GM21367 (cell line): ENCODE measurements at regions not wholly inside any gene's neighbourhood (a gene's known extent, or its start where the extent isn't known, plus 50 kb on each side); places are given as distances from the start of the nearest gene placed in this dataset.
"Not testable (repeated sequence)": the region's sequence is repeated elsewhere in the genome, so short reads cannot be mapped to it uniquely, and the experiment has no call there.

Experiments used
- ATAC-seq: cut with Tn5 transposase; IDR thresholded peaks from one replicate; pipeline ENCODE4 v1.9.1; 2021; ENCODE audit not compliant: unreplicated experiment

DNA sequence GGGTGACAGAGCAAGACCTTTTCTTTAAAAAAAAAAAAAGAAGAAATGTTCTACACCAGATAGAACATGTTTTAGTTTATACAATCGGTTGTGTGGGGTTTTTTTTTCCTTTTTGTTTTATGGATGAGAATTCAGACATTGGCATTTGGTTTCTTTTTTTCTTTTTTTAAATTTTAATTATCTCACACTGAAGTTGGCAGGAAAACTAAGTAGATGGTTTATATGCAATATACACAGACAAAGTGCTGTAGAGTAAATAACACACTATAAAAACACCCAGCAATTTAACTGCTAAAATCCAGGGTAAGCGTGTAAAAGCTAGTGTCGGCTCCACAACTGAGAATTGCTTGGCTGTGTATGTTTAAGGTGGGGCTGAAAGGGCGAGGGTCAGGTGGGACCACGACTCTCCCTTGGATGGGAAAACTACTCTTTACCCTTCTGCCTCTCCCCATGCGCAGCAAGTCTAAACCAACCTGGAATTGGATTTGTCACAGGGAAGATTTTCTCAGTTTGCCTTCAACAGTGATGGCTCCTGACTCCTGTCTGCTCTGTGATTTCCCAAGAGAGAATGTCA, 147.1 kb upstream of the MARCKS start:
- no peak for ATAC-seq

DNA sequence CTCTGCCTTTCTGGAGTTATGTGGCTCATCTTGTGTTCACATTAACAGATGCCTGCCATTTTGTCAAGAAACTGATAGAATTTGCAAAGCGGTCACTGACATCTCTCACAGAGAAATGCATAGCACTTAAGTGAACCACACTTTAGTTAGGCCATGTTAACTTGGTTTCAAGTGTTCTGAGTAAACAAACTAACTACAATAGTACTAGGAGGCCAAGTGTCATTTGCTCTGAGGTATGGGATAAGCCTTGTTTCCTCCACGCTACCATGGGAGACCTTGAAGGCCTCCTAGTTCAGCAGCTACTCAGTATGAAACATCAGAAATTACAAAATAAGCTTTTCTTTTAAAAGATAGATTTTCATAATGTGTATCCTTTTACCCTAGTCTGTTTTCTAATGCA, 143.5 kb upstream of the MARCKS start:
- no peak for ATAC-seq

DNA sequence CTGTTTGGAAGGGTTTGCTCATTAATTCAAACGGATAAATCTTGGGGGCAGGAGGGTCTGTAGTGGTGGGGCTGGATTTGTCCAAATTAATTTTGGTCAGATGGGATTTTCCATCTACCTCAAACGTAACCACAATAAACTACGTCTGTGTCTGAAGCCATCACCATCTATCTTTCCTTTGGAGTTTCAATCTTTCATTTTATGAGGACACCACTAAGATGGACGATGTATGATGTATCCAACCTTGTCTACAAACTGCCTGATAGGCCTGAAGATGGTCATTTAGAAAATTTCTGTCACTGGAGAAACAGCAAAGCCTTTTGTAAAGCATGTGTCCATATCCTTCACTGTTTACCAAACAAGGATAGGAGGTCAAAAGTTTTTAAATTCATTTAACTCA, 138.6 kb upstream of the MARCKS start:
- no peak for ATAC-seq

DNA sequence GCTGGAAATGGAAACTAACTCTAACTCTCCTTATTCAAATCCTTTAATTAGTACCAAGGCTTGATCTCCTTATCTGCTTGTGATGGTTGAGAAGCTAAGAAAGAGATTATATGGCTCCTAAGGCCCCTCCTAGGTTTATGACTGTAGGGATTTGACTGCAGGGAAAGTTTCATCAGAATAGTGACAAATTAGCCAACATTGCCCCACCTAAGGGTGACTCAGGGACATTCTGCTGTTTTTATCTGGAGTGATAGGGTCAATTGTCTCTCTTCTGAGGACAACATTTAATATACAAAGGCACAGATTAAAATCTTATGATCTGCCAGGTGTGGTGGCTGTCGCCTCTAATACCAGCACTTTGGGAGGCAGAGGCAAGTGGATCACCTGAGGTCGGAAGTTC, 138.1 kb upstream of the MARCKS start:
- no peak for ATAC-seq

GRCh38 chr6:113719545-113719944, 137.6 kb upstream of the MARCKS start:
- no peak for ATAC-seq

- ATAC-seq: no peak
These were observed 134.0 kb upstream of the MARCKS start for GRCh38 chr6:113723182-113723581.

GRCh38 chr6:113724927-113725326, 132.2 kb upstream of the MARCKS start:
- ATAC-seq: not testable (repeated sequence)

DNA sequence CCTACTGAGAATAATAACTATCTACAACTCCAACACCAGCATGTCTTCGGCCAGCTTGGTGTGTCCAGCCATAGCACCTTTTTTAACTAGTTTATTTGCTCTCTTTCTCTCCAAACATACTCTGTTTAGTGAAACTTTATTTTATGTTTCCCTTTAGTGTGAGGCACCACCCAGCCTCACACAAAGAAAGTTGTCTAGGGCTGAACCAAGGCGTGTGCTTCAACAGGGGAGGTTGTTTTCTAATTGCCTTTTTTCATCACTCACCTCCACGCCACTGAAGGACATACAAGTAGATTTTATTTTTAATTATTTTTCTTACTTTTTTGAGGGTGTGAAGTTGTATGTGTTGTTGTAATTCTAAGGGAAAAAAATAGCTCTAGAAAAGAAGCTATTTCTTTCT, 125.6 kb upstream of the MARCKS start:
- no peak for ATAC-seq

DNA sequence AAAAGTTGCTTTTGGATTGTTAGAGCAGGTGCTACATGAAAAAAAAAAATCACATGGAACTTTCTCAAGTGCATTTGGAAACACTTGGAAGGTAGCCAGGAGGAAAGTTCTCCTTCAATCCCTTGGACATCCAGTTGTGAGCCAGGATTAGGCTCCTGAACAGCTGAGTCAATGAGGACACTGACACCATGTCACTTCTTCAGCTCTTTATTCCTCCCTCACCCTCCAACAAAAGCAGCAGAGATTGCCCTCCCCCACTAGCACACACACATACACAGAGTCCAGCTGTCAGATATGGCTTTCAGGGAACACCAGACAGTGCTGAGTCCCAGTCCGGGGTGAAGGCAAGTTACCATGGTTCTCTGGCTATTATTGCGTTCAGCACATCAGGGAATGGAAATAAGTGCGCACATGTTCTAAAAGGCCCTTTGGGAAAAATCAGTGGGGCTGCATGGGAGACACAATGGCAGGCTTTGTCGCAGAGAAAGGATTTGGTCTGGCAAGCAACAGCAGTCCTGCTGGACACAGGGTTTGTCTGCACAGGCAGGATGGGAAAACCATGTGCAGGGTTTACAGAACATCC, 124.7 kb upstream of the MARCKS start:
- ATAC-seq: no peak

- ATAC-seq: no peak
These were observed 123.8 kb upstream of the MARCKS start for GRCh38 chr6:113733381-113733780.

- no peak for ATAC-seq
These were observed 122.2 kb upstream of the MARCKS start for GRCh38 chr6:113734982-113735381.

GRCh38 chr6:113735491-113735890, 121.7 kb upstream of the MARCKS start:
- ATAC-seq: no peak

- no peak for ATAC-seq
These were observed 120.2 kb upstream of the MARCKS start for GRCh38 chr6:113736978-113737377.

DNA sequence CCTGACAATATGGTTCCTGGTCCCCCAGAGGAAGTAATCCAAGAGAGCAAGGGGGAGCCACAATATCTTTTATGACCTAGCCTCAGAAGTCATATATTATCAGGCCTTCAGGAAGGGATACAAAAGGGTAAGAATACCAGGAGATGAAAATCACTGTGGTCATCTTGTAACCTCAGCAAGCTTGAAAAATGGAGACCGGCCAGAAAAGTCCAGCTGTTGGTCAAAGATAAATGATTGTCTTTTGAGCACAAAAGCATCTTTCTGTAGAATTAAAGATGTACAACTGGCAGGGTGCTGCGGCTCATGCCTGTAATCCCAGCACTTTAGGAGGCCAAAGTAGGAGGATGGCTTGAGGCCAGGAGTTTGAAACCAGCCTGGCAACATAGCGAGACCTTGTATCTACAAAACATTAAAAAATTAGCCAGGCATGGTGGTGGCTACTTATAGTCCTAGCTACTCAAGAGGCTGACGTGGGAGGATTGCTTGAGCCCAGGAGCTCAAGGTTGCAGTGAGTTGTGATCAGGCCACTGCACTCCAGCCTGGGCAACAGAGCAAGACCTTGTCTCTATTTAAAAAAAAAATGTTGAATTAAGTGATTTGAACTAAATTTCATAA, 118.0 kb upstream of the MARCKS start:
- no peak for ATAC-seq

DNA sequence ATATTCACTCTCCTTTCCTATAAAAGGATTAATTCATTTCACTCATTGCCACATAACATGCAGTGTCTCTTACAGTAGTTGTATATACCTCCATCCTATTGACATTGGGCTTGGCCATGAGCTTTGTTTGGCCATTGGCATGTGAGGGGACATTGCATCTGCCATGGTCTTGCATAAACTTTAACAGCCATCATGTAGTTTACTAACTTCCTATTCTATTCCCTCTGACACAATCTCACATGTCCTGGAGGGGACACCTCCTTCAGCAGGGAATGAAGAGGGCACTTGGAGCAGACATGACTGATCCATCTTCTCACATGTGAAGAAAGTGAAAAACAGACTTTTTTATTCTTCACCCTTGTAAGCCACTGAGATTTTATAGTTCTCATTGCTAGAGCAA, 115.5 kb upstream of the MARCKS start:
- no peak for ATAC-seq

DNA sequence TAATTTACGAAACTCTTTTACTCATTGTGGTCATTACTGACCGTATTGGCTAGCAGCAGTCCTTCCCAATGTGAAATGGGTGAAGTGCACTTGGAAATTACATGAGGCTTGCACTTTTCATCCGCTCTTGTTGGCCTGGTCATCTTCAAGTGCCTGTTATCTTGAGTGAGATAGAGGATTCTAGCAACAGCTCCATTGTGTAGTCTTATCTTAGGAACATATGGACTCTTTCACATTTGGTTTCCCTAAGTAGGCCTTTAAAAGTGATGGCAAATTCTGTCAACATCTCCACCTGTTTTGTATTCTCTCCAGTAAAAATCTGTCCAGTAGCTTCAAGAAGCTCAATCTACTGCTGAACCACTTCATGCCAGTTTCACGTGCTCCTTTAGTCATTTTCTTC, 114.8 kb upstream of the MARCKS start:
- ATAC-seq: no peak

GRCh38 chr6:113744861-113745260, 112.3 kb upstream of the MARCKS start:
- ATAC-seq: no peak

DNA sequence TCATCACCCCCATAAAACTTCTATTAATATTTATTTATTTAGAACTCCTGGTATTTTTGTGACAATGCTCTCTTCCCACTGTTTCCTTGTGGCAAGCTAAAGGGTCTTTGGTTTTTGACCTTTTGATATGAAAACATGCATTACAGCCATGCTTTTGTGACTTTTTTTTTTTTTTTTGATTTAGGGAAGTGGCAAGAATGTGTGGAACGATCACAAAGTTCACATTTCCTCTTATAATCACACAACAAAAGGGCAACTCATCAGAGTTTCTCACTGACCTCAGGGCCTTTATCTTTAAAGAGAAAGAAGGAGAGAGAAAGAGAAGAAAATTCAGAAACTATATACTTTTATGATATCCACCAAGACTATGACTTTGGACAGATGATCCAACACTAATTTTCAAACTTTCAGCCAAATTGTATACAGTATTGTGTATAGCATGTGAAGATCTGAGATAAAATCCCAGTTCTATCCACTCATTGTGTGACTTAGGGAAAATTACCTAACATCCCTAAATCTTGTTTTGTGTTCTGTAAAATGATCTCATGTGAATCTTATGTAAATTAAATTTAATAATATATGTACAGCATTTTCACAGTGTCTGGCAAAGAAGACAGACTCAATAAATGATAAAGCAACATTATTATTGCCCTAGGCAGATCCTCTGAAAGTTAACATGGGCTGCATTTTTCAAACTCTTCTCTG, 106.8 kb upstream of the MARCKS start:
- no peak for ATAC-seq

DNA sequence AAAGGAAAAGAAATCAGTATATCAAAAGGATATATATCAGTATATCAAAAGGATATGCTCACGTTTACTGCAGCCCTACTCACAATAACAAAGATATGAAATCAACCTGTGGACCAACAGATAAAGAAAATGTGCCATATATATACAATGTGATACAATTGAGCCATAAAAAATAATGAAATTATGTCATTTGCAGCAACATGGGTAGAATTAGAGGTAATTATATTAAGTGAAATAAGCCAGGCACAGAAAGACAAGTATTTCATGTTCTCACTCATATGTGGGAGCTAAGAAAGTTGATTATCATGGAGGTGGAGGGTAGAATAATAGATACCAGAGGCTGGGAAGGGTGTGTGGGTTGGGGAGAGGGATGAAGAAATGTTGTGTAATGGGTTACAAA, 102.9 kb upstream of the MARCKS start:
- ATAC-seq: no peak

- peak; percentile 82 for ATAC-seq
These were observed 101.5 kb upstream of the MARCKS start for GRCh38 chr6:113755449-113756289.

GRCh38 chr6:113756290-113756665, 100.9 kb upstream of the MARCKS start:
- no peak for ATAC-seq
